Activated naive CD8-positive, alpha-beta T cell (primary cell): ENCODE measurements at regions not wholly inside any gene's neighbourhood (a gene's known extent, or its start where the extent isn't known, plus 50 kb on each side); places are given as distances from the start of the nearest gene placed in this dataset.

Experiments
- H3K27ac Mint-ChIP-seq: one replicate; pipeline ENCODE4 v1.8.0; 2021; ENCODE audit warnings: mixed read lengths
- H3K27me3 Mint-ChIP-seq: one replicate; pipeline ENCODE4 v1.8.0; 2021; ENCODE audit warnings: mixed read lengths
- H3K36me3 Mint-ChIP-seq: one replicate; pipeline ENCODE4 v1.8.0; 2021; ENCODE audit warnings: mixed read lengths
- H3K4me1 Mint-ChIP-seq: one replicate; pipeline ENCODE4 v1.8.0; 2021; ENCODE audit warnings: low read depth, mixed read lengths
- H3K4me3 Mint-ChIP-seq: one replicate; pipeline ENCODE4 v1.8.0; 2021; ENCODE audit warnings: mild to moderate bottlenecking, mixed read lengths
- H3K9me3 Mint-ChIP-seq: one replicate; pipeline ENCODE4 v1.8.0; 2021; ENCODE audit warnings: low read depth, mixed read lengths

- H3K4me3 Mint-ChIP-seq: no peak overlapping the region
- peaks cover 3% of the 10 kb centered on the region for H3K9me3 Mint-ChIP-seq
- H3K4me1 Mint-ChIP-seq: no peaks in the 10 kb centered on the region
- H3K36me3 Mint-ChIP-seq: no peaks in the 10 kb centered on the region
- H3K27ac Mint-ChIP-seq: no peak overlapping the region
- no peaks in the 10 kb centered on the region for H3K27me3 Mint-ChIP-seq
Observed at GRCh38 chr10:129223363-129223762, 243.7 kb upstream of the MGMT start.

- peaks cover 3% of the 10 kb centered on the region for H3K9me3 Mint-ChIP-seq
- no peaks in the 10 kb centered on the region for H3K27me3 Mint-ChIP-seq
- H3K27ac Mint-ChIP-seq: no peak overlapping the region
- H3K36me3 Mint-ChIP-seq: no peaks in the 10 kb centered on the region
- H3K4me3 Mint-ChIP-seq: no peak overlapping the region
- H3K4me1 Mint-ChIP-seq: no peaks in the 10 kb centered on the region
Observed at GRCh38 chr10:129224065-129224464, 243.0 kb upstream of the MGMT start.

- Mint-ChIP-seq H3K27ac (no peak overlapping the region), H3K4me1 (no peaks in the 10 kb centered on the region), H3K36me3 (no peaks in the 10 kb centered on the region), H3K27me3 (no peaks in the 10 kb centered on the region), H3K9me3 (no peaks in the 10 kb centered on the region), H3K4me3 (no peak overlapping the region)
Observed at GRCh38 chr10:129231821-129232220, 235.2 kb upstream of the MGMT start.

- Mint-ChIP-seq H3K4me3 (no peak overlapping the region), H3K27ac (no peak overlapping the region), H3K27me3 (no peaks in the 10 kb centered on the region), H3K9me3 (no peaks in the 10 kb centered on the region), H3K4me1 (no peaks in the 10 kb centered on the region), H3K36me3 (no peaks in the 10 kb centered on the region)
Observed at GRCh38 chr10:129233351-129234148, 233.5 kb upstream of the MGMT start.

DNA sequence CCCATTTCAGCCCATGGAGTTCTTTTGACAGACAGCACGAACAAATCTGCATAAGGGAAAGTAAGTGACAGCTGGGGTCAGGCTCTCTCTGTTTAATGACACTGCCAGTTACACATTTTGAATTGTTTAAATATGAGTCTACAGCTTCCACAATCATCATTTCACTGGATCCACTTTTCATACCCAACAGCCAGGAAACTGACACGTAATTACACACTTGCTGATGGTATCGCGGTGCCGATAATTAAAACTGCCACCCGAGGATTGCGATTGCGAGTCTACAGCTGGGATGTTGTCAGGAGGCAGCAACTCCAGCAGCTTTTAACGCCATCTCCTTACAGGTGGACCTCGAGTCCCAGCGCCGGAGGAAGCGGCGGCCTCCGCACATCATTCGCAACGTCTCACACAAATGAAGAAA is 230.8 kb upstream of the MGMT start:
- Mint-ChIP-seq H3K9me3 (no peaks in the 10 kb centered on the region), H3K4me3 (no peak overlapping the region), H3K27me3 (no peaks in the 10 kb centered on the region), H3K27ac (no peak overlapping the region), H3K36me3 (no peaks in the 10 kb centered on the region), H3K4me1 (no peaks in the 10 kb centered on the region)

- no peaks in the 10 kb centered on the region for H3K9me3 Mint-ChIP-seq
- H3K4me3 Mint-ChIP-seq: no peak overlapping the region
- no peaks in the 10 kb centered on the region for H3K36me3 Mint-ChIP-seq
- no peak overlapping the region for H3K27ac Mint-ChIP-seq
- H3K4me1 Mint-ChIP-seq: no peaks in the 10 kb centered on the region
- no peaks in the 10 kb centered on the region for H3K27me3 Mint-ChIP-seq
Observed at GRCh38 chr10:129241461-129241860, 225.6 kb upstream of the MGMT start.

GRCh38 chr10:129244298-129244697 is 222.7 kb upstream of the MGMT start:
- Mint-ChIP-seq H3K27me3 (no peaks in the 10 kb centered on the region), H3K4me1 (no peaks in the 10 kb centered on the region), H3K27ac (no peak overlapping the region), H3K9me3 (no peaks in the 10 kb centered on the region), H3K36me3 (no peaks in the 10 kb centered on the region), H3K4me3 (no peak overlapping the region)

DNA sequence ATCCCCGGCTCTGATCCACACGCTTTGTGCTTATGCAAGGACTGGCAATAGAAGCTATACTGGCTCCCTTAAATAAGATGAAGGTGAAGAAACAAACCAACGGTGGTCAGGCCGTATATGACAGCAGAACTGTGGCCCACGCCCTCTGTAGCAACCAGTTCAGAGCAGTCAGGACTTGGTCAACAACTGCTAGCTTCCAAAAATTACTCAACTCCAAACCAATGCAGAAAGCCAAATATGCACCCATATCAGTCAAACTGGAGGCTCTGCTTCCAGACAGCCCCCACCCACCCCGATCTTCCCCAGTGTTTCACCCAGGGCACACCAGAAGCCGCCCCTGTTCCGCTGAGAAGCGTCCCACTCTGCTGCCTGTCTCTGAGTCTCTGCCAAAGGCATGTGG is 222.3 kb upstream of the MGMT start:
- no peaks in the 10 kb centered on the region for H3K4me1 Mint-ChIP-seq
- no peaks in the 10 kb centered on the region for H3K9me3 Mint-ChIP-seq
- no peak overlapping the region for H3K27ac Mint-ChIP-seq
- H3K36me3 Mint-ChIP-seq: no peaks in the 10 kb centered on the region
- no peaks in the 10 kb centered on the region for H3K27me3 Mint-ChIP-seq
- H3K4me3 Mint-ChIP-seq: no peak overlapping the region

DNA sequence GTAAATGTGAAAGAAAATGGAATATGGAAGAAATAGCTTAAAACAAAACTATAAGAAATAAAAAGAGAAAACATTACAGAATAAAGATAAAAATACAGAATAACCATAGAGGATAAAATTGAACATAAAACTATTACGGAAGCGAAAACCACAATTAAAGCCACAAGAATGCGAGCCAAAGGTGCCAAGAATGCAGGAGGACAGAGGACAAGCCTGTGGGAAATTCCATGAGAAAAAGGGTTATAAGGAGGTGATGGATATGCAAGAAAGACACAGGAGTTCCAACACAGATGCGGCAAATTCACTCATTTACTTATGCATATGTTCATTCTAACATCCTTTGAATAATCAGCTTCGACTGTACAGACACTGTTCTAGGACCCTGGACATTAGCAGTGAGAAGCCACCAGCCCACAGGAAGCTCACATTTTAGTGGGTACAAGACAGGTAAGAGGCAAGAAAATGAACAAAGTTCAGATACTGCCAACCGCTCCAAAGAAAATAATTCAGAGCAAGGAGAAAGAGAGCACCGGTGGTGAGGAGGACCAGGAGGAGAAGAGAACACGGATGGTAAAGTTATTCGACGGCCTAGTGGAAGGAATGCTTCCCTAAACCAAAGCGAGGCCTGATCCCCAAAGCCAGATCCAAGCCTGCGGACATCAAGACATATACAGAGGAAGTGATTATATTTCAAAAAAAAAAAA is 213.7 kb upstream of the MGMT start:
- peaks cover 3% of the 10 kb centered on the region for H3K4me1 Mint-ChIP-seq
- peaks cover 5% of the 10 kb centered on the region for H3K36me3 Mint-ChIP-seq
- H3K27me3 Mint-ChIP-seq: peaks cover 5% of the 10 kb centered on the region
- H3K27ac Mint-ChIP-seq: no peak overlapping the region
- no peak overlapping the region for H3K4me3 Mint-ChIP-seq
- H3K9me3 Mint-ChIP-seq: no peaks in the 10 kb centered on the region

DNA sequence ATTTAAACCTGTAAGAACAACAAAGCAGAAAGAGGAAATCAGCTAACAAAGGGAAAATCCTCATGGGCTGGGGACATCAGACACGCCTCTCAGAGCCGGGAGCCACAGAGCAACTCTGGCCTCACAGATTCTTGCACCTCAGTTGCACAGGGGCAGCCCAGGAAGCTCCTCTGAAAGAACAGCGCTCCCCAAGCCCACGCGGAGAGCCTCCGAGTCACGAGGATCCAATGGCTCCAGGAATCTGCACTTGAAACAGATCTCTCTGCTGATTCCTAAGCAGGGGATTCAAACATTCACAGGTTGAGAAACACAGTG is 213.2 kb upstream of the MGMT start:
- no peaks in the 10 kb centered on the region for H3K9me3 Mint-ChIP-seq
- H3K4me1 Mint-ChIP-seq: peaks cover 3% of the 10 kb centered on the region
- peaks cover 5% of the 10 kb centered on the region for H3K27me3 Mint-ChIP-seq
- H3K4me3 Mint-ChIP-seq: no peak overlapping the region
- H3K36me3 Mint-ChIP-seq: peaks cover 5% of the 10 kb centered on the region
- no peak overlapping the region for H3K27ac Mint-ChIP-seq

GRCh38 chr10:129258283-129258923 is 208.6 kb upstream of the MGMT start:
- peaks cover 2% of the 10 kb centered on the region for H3K4me1 Mint-ChIP-seq
- peaks cover under 1% of the 10 kb centered on the region for H3K36me3 Mint-ChIP-seq
- H3K4me3 Mint-ChIP-seq: no peak overlapping the region
- H3K9me3 Mint-ChIP-seq: no peaks in the 10 kb centered on the region
- H3K27me3 Mint-ChIP-seq: peaks cover 2% of the 10 kb centered on the region
- H3K27ac Mint-ChIP-seq: no peak overlapping the region

GRCh38 chr10:129259128-129259815 is 207.8 kb upstream of the MGMT start:
- Mint-ChIP-seq H3K4me3 (no peak overlapping the region), H3K27ac (peak overlapping the region; percentile 13), H3K27me3 (no peaks in the 10 kb centered on the region), H3K4me1 (no peaks in the 10 kb centered on the region), H3K9me3 (no peaks in the 10 kb centered on the region), H3K36me3 (no peaks in the 10 kb centered on the region)

- H3K4me1 Mint-ChIP-seq: peaks cover 7% of the 10 kb centered on the region
- H3K27ac Mint-ChIP-seq: no peak overlapping the region
- no peaks in the 10 kb centered on the region for H3K9me3 Mint-ChIP-seq
- no peaks in the 10 kb centered on the region for H3K36me3 Mint-ChIP-seq
- H3K27me3 Mint-ChIP-seq: peaks cover 6% of the 10 kb centered on the region
- no peak overlapping the region for H3K4me3 Mint-ChIP-seq
Observed at GRCh38 chr10:129272176-129272575, 194.9 kb upstream of the MGMT start.

DNA sequence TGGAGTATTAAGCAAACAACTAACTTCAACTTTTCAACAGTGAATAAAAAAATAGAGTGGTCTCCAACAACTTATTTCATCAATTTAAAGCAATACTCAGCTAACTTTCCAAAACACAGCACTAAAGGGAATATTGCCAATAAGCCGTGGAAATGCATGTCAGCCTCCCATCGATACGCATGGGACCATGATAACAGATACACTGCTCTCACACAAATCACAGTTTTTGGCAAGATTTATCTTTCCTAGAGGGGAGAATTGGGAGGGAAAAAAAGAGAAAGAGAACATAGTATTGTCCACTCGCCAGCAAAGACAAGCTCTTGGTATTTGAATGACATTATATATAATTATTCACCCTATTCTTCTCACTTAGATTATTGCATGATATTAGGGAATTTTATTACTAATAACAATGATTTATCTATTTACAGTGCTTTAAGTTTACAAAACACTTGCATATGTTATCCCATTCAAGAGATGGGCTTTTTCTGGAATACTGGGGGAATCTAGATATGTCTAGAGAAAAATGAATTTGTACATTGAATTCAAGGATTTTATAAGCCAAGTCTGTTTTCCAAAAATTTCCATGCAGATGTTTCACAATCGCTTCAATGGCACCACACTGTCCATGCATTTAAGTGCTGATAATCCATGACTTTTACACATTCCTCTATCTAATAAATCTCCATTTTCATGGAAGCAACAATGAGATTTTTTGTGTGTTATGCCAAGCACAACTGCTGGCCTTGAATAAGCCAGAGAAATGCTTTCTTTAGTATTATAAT is 194.0 kb upstream of the MGMT start:
- peaks cover 7% of the 10 kb centered on the region for H3K27me3 Mint-ChIP-seq
- H3K4me1 Mint-ChIP-seq: peaks cover 7% of the 10 kb centered on the region
- H3K27ac Mint-ChIP-seq: no peak overlapping the region
- H3K9me3 Mint-ChIP-seq: no peaks in the 10 kb centered on the region
- no peak overlapping the region for H3K4me3 Mint-ChIP-seq
- no peaks in the 10 kb centered on the region for H3K36me3 Mint-ChIP-seq
